ENCODE measurements at regions not wholly inside any gene's neighbourhood (a gene's known extent, or its start where the extent isn't known, plus 50 kb on each side); places are given as distances from the start of the nearest gene placed in this dataset.

- TF ChIP-seq CTCF (IDR thresholded peaks at IDR 0.05; ENCODE audit: control extremely low read depth in 1 of 3, insufficient read depth in 1 of 3, low read depth in 1 of 3, low read length in 3 of 3): no peak
- TF ChIP-seq ZNF274 (IDR thresholded peaks at IDR 0.05; ENCODE audit: borderline replicate concordance, extremely low read depth, low read length): no peak
Measured at GRCh38 chr1:204752688-204753040, 67.1 kb upstream of the LRRN2 start (continued).
